ENCODE measurements at regions not wholly inside any gene's neighbourhood (a gene's known extent, or its start where the extent isn't known, plus 50 kb on each side); places are given as distances from the start of the nearest gene placed in this dataset.
"Not testable (repeated sequence)": the region's sequence is repeated elsewhere in the genome, so short reads cannot be mapped to it uniquely, and the experiment has no call there.

- no peak overlapping the region for H2AFZ ChIP-seq (ENCODE audit: low read length)
- H3K4me3 ChIP-seq (ENCODE audit: low read depth, low read length, poor library complexity, severe bottlenecking): no peak overlapping the region
- ChIA-PET CTCF (ENCODE audit: unreplicated experiment) (no interaction called here), POLR2A (no interaction called here)
- no peaks in the 10 kb centered on the region for H3K9me2 ChIP-seq (ENCODE audit: insufficient read depth, low read length)
- peaks cover 6% of the 10 kb centered on the region for H3K4me1 ChIP-seq (ENCODE audit: insufficient read depth, low read length, poor library complexity, severe bottlenecking)
- intact Hi-C loops (cut with micrococcal nuclease; ENCODE audit: unreplicated experiment): no loop called here
- no peaks in the 10 kb centered on the region for H4K20me1 ChIP-seq (ENCODE audit: insufficient read depth, low read length)
- H3K9me3 ChIP-seq (ENCODE audit: low read length): no peaks in the 10 kb centered on the region
- no peaks in the 10 kb centered on the region for H3K79me2 ChIP-seq (ENCODE audit: insufficient read depth, low read depth, low read length)
- H3K4me2 ChIP-seq (ENCODE audit: low read length): no peak overlapping the region
- no peak for DNase-seq (ENCODE audit: low spot score)
- no peak overlapping the region for H3K27ac ChIP-seq (ENCODE audit: low read depth, low read length, poor library complexity, severe bottlenecking)
- no TSS peak for BruUV-seq (replicated peaks)
- no peaks in the 10 kb centered on the region for H3K36me3 ChIP-seq (ENCODE audit: insufficient read depth, low read length)
- no peak for TF ChIP-seq EZH2phosphoT487 (IDR thresholded peaks at IDR 0.05; ENCODE audit: borderline replicate concordance, low read depth, low read length)
- no peak for TF ChIP-seq CTCF (conservative IDR thresholded peaks at IDR 0.05; ENCODE audit: low read length)
These were observed 66.2 kb upstream of the NFE2L3 start for GRCh38 chr7:26085771-26086170.

- H2AFZ ChIP-seq (ENCODE audit: low read length): no peak overlapping the region
- H3K4me3 ChIP-seq (ENCODE audit: low read depth, low read length, poor library complexity, severe bottlenecking): no peak overlapping the region
- H3K9me3 ChIP-seq (ENCODE audit: low read length): no peaks in the 10 kb centered on the region
- BruUV-seq (replicated peaks): no TSS peak
- CTCF ChIA-PET (ENCODE audit: unreplicated experiment): interaction anchor here (0.6 kb wide), 1 partner anchor 1730 kb away, joined by 3 read pairs; no protein-coding TSS in a partner anchor
- H3K27ac ChIP-seq (ENCODE audit: low read depth, low read length, poor library complexity, severe bottlenecking): no peak overlapping the region
- TF ChIP-seq CTCF (conservative IDR thresholded peaks at IDR 0.05; ENCODE audit: low read length) (no peak), EZH2phosphoT487 (IDR thresholded peaks at IDR 0.05; ENCODE audit: borderline replicate concordance, low read depth, low read length) (no peak)
- no peaks in the 10 kb centered on the region for H4K20me1 ChIP-seq (ENCODE audit: insufficient read depth, low read length)
- H3K4me1 ChIP-seq (ENCODE audit: insufficient read depth, low read length, poor library complexity, severe bottlenecking): peaks cover 15% of the 10 kb centered on the region
- no peak for DNase-seq (ENCODE audit: low spot score)
- H3K9me2 ChIP-seq (ENCODE audit: insufficient read depth, low read length): no peaks in the 10 kb centered on the region
- no peaks in the 10 kb centered on the region for H3K36me3 ChIP-seq (ENCODE audit: insufficient read depth, low read length)
- POLR2A ChIA-PET: interaction anchor here (1.3 kb wide), 1 partner anchor 14 kb away, joined by 3 read pairs; no protein-coding TSS in a partner anchor
- no peaks in the 10 kb centered on the region for H3K79me2 ChIP-seq (ENCODE audit: insufficient read depth, low read depth, low read length)
- no peak overlapping the region for H3K4me2 ChIP-seq (ENCODE audit: low read length)
- intact Hi-C loops (cut with micrococcal nuclease; ENCODE audit: unreplicated experiment): no loop called here
These were observed 64.5 kb upstream of the NFE2L3 start for GRCh38 chr7:26087321-26088091.

- H3K4me3 ChIP-seq (ENCODE audit: low read depth, low read length, poor library complexity, severe bottlenecking); BruUV-seq (replicated peaks); H3K27ac ChIP-seq (ENCODE audit: low read depth, low read length, poor library complexity, severe bottlenecking); H3K36me3 ChIP-seq (ENCODE audit: insufficient read depth, low read length); H3K4me2 ChIP-seq (ENCODE audit: low read length); H3K9me3 ChIP-seq (ENCODE audit: low read length); H3K79me2 ChIP-seq (ENCODE audit: insufficient read depth, low read depth, low read length); H4K20me1 ChIP-seq (ENCODE audit: insufficient read depth, low read length); H3K9me2 ChIP-seq (ENCODE audit: insufficient read depth, low read length); intact Hi-C loops (cut with micrococcal nuclease; ENCODE audit: unreplicated experiment): not testable (repeated sequence)
- peak; percentile 31 for DNase-seq (ENCODE audit: low spot score)
- peaks cover 15% of the 10 kb centered on the region for H3K4me1 ChIP-seq (ENCODE audit: insufficient read depth, low read length, poor library complexity, severe bottlenecking)
- ChIA-PET CTCF (ENCODE audit: unreplicated experiment) (interaction anchor here (0.5 kb wide), 1 partner anchor 417 kb away, joined by 6 read pairs; no protein-coding TSS in a partner anchor), POLR2A (interaction anchor here (0.5 to 2.2 kb wide), 5 partner anchors 9 to 123 kb away, joined by 3 to 6 read pairs (median 4); partner anchors contain the start of gene CBX3)
- peak overlapping the region; percentile 8; the same call in 1 of the 2 replicates for H2AFZ ChIP-seq (ENCODE audit: low read length)
These were observed 62.5 kb upstream of the NFE2L3 start for GRCh38 chr7:26089469-26089868.

All from OCI-LY7 (cell line).